CD14-positive monocyte (primary cell): ENCODE measurements at regions not wholly inside any gene's neighbourhood (a gene's known extent, or its start where the extent isn't known, plus 50 kb on each side); places are given as distances from the start of the nearest gene placed in this dataset.
"Not testable (repeated sequence)": the region's sequence is repeated elsewhere in the genome, so short reads cannot be mapped to it uniquely, and the experiment has no call there.

Source experiments
- DNase-seq, 3 donors: peaks; one replicate each; pipeline ENCODE4 v3.0.0-alpha.2; 2011 to 2022
- H2AFZ ChIP-seq: 2 replicates; pipeline ENCODE4 v1.6.0; 2012; ENCODE audit warnings: mild to moderate bottlenecking, low read depth, low read length, inconsistent platforms; ENCODE audit not compliant: insufficient read depth, poor library complexity, severe bottlenecking
- H3K27ac ChIP-seq, 2 donors: 1 replicate in 1 of 2; 2 replicates in 1 of 2; pipeline ENCODE4 v1.5.1; 2012 to 2013; ENCODE audit warnings: low read length in 2 of 2, control low read depth in 1 of 2, inconsistent platforms in 1 of 2, low read depth in 1 of 2, mild to moderate bottlenecking in 1 of 2
- H3K27me3 ChIP-seq, 2 donors: one replicate each; pipeline versions ENCODE4 v1.6.0 to v1.6.1; 2011 to 2013; ENCODE audit warnings: low read length in 2 of 2; ENCODE audit not compliant: control insufficient read depth in 2 of 2, insufficient read depth in 2 of 2
- H3K36me3 ChIP-seq, 2 donors: replicated peaks in 1 of 2; 1 replicate in 1 of 2; 2 replicates in 1 of 2; pipeline versions ENCODE4 v1.5.1 to v1.6.1; 2012 to 2013; ENCODE audit warnings: low read length in 2 of 2, control low read depth in 1 of 2, inconsistent platforms in 1 of 2, mild to moderate bottlenecking in 1 of 2; ENCODE audit not compliant: insufficient read depth in 2 of 2, control insufficient read depth in 1 of 2
- H3K4me1 ChIP-seq, 2 donors: 1 replicate in 1 of 2; 2 replicates in 1 of 2; pipeline versions ENCODE4 v1.5.1 to v1.6.1; 2012 to 2013; ENCODE audit warnings: low read length in 2 of 2, control low read depth in 1 of 2, inconsistent platforms in 1 of 2, mild to moderate bottlenecking in 1 of 2, moderate library complexity in 1 of 2; ENCODE audit not compliant: insufficient read depth in 2 of 2, control insufficient read depth in 1 of 2
- H3K4me2 ChIP-seq: replicated peaks from 2 replicates; pipeline ENCODE3; 2012; ENCODE audit warnings: low read length, moderate library complexity, mild to moderate bottlenecking; ENCODE audit not compliant: poor library complexity, severe bottlenecking; ENCODE audit errors: extremely low read depth
- H3K4me3 ChIP-seq, 3 experiments: fragments of 200-600 bp in 1 of 3; sonication (generic) in 1 of 3; replicated peaks in 1 of 3; 1 replicate in 2 of 3; 2 replicates in 1 of 3; pipeline ENCODE4 v1.5.1; 2011 to 2013; ENCODE audit warnings: low read length in 3 of 3, mild to moderate bottlenecking in 3 of 3, control low read depth in 2 of 3, low read depth in 2 of 3, inconsistent platforms in 1 of 3, moderate library complexity in 1 of 3
- H3K79me2 ChIP-seq: 2 replicates; pipeline ENCODE4 v1.6.0; 2012; ENCODE audit warnings: mild to moderate bottlenecking, control low read depth, inconsistent platforms, low read length, moderate library complexity; ENCODE audit not compliant: insufficient read depth
- H3K9ac ChIP-seq: 2 replicates; pipeline ENCODE4 v1.6.0; 2017; ENCODE audit warnings: low read length, mild to moderate bottlenecking; ENCODE audit not compliant: insufficient read depth, poor library complexity, severe bottlenecking
- H3K9me3 ChIP-seq, 2 donors: replicated peaks in 1 of 2; 1 replicate in 1 of 2; 2 replicates in 1 of 2; pipeline versions ENCODE4 v1.5.1 to v1.6.1; 2012 to 2013; ENCODE audit warnings: low read length in 2 of 2, control low read depth in 1 of 2; ENCODE audit not compliant: control insufficient read depth in 1 of 2, insufficient read depth in 1 of 2
- H4K20me1 ChIP-seq: 2 replicates; pipeline ENCODE4 v1.6.0; 2012; ENCODE audit warnings: mild to moderate bottlenecking, low read length, control low read depth, moderate library complexity; ENCODE audit not compliant: insufficient read depth
- H3K27ac Mint-ChIP-seq, 7 donors: one replicate each; pipeline ENCODE4 v1.8.0; 2020; ENCODE audit warnings: mild to moderate bottlenecking in 7 of 7, mixed read lengths in 7 of 7, moderate library complexity in 6 of 7, inconsistent platforms in 2 of 7
- H3K27me3 Mint-ChIP-seq, 3 donors: one replicate each; pipeline ENCODE4 v1.8.0; 2021 to 2022; ENCODE audit warnings: low read depth in 3 of 3, mild to moderate bottlenecking in 3 of 3, mixed read lengths in 3 of 3, moderate library complexity in 3 of 3, inconsistent platforms in 1 of 3
- H3K36me3 Mint-ChIP-seq, 2 donors: one replicate each; pipeline ENCODE4 v1.8.0; 2020; ENCODE audit warnings: mixed read lengths in 2 of 2, inconsistent platforms in 1 of 2, mild to moderate bottlenecking in 1 of 2
- H3K4me1 Mint-ChIP-seq: one replicate; pipeline ENCODE4 v1.8.0; 2020; ENCODE audit warnings: mild to moderate bottlenecking, mixed read lengths
- H3K4me3 Mint-ChIP-seq, 2 donors: one replicate each; pipeline ENCODE4 v1.8.0; 2020; ENCODE audit warnings: mild to moderate bottlenecking in 2 of 2, mixed read lengths in 2 of 2, moderate library complexity in 1 of 2
- H3K9me3 Mint-ChIP-seq, 7 donors: one replicate each; pipeline ENCODE4 v1.8.0; 2020 to 2022; ENCODE audit warnings: mixed read lengths in 7 of 7, mild to moderate bottlenecking in 6 of 7, moderate library complexity in 6 of 7, inconsistent platforms in 2 of 7
- CTCF ChIP-seq: fragments of 200-600 bp; IDR thresholded peaks from one replicate; pipeline ENCODE4 v1.8.0; 2022; ENCODE audit warnings: antibody characterized with exemption, mild to moderate bottlenecking
- WGBS: methylation state at CpG from one replicate; pipeline ENCODE4 v1.1.5; 2013; ENCODE audit warnings: missing lambda C conversion rate; ENCODE audit not compliant: insufficient coverage; 5-methylcytosine and 5-hydroxymethylcytosine counted together
- intact Hi-C, 2 donors: fragments of 100-400 bp; cut with micrococcal nuclease; formaldehyde crosslinking; loops; one replicate each; pipeline versions ENCODE4 v1.15.0 to v1.15.1; 2023

DNA sequence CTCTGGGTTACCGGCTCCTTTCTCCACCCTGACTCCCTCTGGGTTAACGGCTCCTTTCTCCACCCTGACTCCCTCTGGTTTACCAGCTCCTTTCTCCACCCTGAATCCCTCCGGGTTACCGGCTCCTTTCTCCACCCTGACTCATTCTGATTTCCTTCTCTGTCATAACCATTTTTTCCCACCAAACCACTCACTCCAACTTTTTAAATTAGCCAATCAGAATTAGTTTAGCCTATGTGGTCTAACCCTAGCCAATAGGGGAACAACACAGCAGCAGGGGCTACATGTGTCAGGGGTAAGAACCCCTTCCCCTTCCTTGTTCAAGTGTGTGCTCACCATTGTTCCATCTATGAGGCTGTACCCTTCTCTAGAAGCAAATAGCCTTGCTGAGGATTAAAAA is 98.4 kb upstream of the RBM19 start:
- no peak overlapping the region for H2AFZ ChIP-seq
- Mint-ChIP-seq H3K36me3 (no peaks in the 10 kb centered on the region), H3K4me3 (no peak overlapping the region), H3K27ac (no peak overlapping the region), H3K9me3 (peaks cover 0 to 3% (median 2%) of the 10 kb centered on the region in 7 donors), H3K4me1 (no peaks in the 10 kb centered on the region), H3K27me3 (no peaks in the 10 kb centered on the region)
- TF ChIP-seq CTCF, result no peak
- H3K79me2 ChIP-seq, result no peaks in the 10 kb centered on the region
- no peak overlapping the region for H3K27ac ChIP-seq
- intact Hi-C loops, result no loop called here
- WGBS, result 67% methylated on average over 2 of the region's 4 CpGs
- no peaks in the 10 kb centered on the region for H3K4me1 ChIP-seq
- no peaks in the 10 kb centered on the region for H3K27me3 ChIP-seq
- H3K9me3 ChIP-seq, result peaks cover 8% of the 10 kb centered on the region in 2 donors
- no peaks in the 10 kb centered on the region for H4K20me1 ChIP-seq
- DNase-seq, result no peak
- H3K4me3 ChIP-seq, result no peak overlapping the region
- H3K4me2 ChIP-seq, result no peak overlapping the region
- no peak overlapping the region for H3K9ac ChIP-seq
- no peaks in the 10 kb centered on the region for H3K36me3 ChIP-seq

DNA sequence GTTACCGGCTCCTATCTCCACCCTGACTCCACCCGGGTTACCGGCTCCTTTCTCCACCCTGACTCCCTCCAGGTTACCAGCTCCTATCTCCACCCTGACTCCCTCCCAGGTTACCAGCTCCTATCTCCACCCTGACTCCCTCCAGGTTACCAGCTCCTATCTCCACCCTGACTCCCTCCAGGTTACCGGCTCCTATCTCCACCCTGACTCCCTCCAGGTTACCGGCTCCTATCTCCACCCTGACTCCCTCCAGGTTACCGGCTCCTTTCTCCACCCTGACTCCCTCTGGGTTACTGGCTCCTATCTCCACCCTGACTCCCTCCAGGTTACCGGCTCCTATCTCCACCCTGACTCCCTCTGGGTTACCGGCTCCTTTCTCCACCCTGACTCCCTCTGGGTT is 97.9 kb upstream of the RBM19 start:
- H2AFZ ChIP-seq, H3K9me3 ChIP-seq, H3K36me3 ChIP-seq, DNase-seq, H3K4me2 ChIP-seq, H3K4me1 Mint-ChIP-seq, H3K4me1 ChIP-seq, H3K9ac ChIP-seq, H3K4me3 Mint-ChIP-seq, H3K27me3 Mint-ChIP-seq, H3K27ac Mint-ChIP-seq, H3K9me3 Mint-ChIP-seq, H3K36me3 Mint-ChIP-seq, H4K20me1 ChIP-seq, intact Hi-C loops, H3K27ac ChIP-seq, H3K27me3 ChIP-seq, H3K79me2 ChIP-seq, H3K4me3 ChIP-seq: not testable (repeated sequence)
- WGBS, result no CpG with 5 or more reads among the region's 8 CpGs
